ENCODE measurements at regions not wholly inside any gene's neighbourhood (a gene's known extent, or its start where the extent isn't known, plus 50 kb on each side); places are given as distances from the start of the nearest gene placed in this dataset.

DNA sequence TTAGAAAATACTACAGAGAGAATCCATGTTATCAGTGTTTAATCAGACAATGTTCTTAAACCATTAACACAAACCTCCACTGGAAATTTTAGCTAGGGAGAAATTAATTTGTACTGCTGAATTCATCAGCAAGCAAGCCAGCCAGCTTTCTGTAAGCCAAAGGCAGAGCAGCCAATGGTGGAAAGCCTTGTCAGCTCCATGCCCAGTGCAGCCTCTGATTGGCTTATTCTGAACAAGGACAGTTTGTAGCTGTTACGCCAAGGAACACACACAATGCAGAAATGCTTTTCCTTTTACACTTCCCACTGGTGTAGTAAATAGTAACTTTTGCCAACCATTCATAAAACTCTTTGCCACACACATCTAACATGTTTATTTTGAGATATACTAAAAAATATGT lies 265.0 kb downstream of the TENT5A start:
- H3K4me3 ChIP-seq: no peak overlapping the region
- no peak overlapping the region for H3K27ac ChIP-seq

DNA sequence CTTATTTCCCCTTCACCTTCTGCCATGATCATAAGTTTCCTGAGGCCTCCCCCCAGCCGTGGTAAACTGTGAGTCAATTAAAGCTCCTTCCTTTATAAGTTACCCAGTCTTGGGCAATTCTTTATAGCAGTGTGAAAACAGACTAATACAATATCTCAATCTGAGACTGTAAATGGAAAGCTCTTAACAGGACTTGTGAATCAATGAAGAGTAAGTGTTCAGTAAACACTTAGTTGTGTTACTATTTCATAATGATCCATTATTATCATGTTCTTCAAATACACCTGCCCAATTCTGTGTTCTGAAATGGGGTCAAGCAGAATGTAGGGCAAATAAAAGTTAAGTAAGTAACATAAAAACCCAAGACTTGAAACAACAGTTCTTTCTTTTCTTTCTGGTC lies 266.2 kb downstream of the TENT5A start:
- no peak overlapping the region for H3K27ac ChIP-seq
- no peak overlapping the region for H3K4me3 ChIP-seq

DNA sequence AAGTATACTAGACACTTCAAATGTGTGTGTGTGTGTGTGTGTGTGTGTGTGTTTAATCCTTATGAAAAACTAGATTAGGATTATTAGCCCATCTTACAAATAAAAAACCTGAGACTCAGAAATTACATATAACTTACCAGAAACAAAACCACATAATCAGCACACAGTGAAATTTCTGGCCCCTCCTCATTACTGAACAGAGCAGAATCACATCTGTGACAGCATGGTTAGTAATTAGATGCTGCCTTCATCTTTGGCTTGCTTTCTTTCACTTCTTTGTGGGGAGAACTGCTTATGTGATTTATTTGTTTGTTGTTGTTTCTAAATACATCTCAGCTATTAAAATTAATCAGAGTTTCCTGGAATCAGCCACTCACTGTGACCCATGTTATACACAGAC lies 267.1 kb downstream of the TENT5A start:
- H3K27ac ChIP-seq: no peak overlapping the region
- no peak overlapping the region for H3K4me3 ChIP-seq

DNA sequence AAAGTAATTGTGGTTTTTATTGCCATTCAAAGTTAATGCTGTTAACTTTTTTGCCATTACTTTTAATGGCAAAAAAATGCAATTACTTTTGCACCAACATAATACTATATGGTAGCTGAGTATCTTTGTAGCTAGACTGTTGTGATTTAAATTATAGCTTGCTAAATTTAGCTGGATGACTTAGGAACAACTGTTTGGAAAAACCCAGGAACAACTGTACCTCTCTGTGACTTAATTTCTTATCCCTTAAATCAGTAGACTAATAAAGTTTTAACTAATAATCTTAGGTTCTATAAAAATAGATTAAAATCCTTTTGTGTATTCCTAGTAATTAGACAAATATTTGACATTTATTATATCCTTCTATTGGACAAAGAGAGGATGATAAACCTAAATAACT lies 268.2 kb downstream of the TENT5A start:
- H3K27ac ChIP-seq: no peak overlapping the region
- no peak overlapping the region for H3K4me3 ChIP-seq

DNA sequence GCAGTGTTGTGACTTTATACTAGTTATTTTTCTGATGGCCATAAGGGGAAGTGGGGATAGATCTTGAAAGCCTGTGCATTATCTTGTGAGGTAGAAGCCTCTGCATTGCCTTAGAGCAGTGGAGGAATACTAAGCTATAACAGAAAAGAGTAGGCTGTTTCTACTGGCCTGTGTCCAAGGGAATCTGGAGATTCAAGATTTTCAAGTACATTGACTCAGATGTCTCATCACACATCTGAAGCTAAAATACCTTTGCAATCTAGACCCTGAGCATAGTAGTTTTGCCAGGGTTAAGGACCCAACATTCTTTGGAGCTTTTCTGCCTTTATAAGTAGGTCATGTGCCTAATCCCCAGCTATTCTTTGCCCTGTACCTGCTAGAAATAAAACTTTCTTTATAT lies 272.3 kb downstream of the TENT5A start:
- H3K4me3 ChIP-seq: no peak overlapping the region
- no peak overlapping the region for H3K27ac ChIP-seq

DNA sequence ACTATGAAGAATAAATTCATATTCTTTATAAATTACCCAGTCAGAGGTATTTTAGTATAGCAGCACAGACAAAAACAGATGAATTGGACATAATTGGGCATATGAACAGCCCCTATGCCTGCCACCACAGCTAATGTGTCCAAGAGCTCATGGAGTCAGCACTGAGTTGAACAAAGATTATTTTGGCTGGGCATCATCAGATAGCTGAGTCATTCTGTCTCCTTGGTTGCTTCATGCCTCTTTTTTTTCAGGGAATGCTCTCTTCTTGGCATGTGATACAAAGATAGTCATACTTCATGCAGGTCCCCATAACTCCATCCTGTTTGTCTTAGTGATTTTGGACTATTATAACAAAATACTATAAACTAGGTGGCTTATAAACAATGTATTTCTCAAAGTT lies 275.6 kb downstream of the TENT5A start:
- no peak overlapping the region for H3K4me3 ChIP-seq

DNA sequence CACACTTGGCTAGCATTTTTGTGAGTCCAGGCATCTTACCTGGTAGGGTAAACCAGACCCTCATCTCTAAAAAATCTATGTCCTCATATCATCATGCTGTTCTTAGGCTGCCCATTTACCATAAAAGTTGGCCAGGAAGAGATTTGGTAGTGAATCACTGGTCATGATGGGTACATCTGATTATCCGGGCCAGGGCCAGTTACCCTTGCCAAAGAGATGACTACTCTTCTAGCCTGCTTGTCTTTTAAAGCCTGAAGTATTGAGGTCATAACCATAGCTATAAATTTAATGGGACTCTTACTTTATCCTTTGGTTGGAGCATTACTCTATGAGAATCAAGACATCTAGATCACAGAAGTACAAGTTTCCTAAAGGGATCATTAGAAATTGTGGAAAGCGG lies 276.8 kb downstream of the TENT5A start:
- Histone ChIP-seq H3K4me3 (no peak overlapping the region), H3K27ac (no peak overlapping the region)

More for the DNA sequence above, 275.6 kb downstream of the TENT5A start:
- H3K27ac ChIP-seq: no peak overlapping the region

DNA sequence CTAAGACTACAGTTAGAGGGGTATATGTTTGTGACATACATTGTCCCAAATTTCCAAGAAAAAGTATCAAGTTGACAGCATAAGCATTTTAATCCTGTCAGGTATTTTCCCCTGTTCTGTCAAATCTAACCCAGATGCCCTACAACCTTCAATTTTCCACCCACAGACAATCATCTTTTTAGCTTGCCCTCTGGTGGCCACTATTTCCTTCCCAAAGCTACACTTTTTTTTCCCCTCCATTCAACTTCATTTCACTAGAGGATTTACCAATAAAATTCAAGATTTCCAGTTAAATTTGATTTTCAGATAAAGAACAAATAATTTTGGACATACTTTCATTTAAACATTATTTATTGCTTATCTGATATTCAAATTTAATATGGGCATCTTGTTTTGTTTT lies 286.6 kb downstream of the TENT5A start:
- Histone ChIP-seq H3K27ac (no peak overlapping the region), H3K4me3 (no peak overlapping the region)

DNA sequence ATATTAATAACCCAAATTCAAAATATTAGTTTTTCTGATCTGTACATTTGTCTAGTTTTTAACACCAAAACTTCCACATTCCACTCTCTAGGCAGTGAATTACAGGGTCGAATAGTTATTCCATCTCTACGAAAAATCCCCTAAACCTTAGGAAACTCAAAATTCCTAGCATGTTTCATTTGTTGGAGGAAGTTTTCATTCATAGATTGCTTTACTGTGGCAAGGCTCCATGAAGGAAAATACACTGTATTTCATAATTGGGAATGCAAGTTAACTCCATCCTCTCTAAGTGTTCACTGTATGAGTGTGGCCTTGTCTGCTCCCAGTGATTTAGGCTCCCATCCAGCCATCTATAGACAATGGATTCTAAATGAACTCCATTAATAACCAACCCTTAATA lies 296.1 kb downstream of the TENT5A start:
- no peak overlapping the region for H3K27ac ChIP-seq
- H3K4me3 ChIP-seq: no peak overlapping the region

DNA sequence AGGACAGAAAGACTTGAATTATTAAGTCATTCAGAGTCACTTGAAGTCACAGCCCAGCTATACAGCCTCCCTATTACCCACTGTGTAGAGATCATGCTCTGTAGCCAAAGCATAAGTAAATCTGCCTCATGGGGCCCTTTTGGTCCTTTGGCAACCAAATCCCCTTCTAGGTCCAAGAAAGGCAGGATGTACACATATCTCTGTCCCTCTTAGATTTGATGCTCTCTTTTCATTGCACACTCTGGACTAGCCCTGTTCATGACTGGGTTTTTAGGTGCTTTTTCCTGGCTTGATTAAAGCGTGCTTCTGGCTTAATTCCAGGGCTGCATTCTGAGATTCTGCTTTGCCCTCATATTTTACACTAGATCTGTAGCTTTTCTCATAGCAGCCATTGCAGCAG lies 296.8 kb downstream of the TENT5A start:
- Histone ChIP-seq H3K27ac (no peak overlapping the region), H3K4me3 (no peak overlapping the region)

DNA sequence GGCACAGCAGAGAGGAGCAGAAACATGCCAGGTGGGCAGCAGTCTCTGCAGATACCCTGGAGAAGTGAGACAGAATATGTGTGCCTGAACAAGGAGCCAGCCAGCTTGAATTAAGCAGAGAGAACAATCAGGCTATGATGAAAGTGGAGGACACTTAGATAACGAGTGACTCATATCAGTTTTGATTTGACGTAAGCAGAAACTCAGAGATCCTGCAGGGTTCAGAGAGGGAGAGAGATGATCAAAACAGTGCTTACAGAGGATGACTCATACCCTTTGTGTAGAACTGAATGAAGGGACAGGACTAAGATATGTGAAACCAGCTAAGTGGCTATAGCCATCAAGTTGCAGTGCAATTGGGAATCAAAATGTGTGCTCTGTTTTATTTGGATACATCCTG lies 300.7 kb downstream of the TENT5A start:
- H3K27ac ChIP-seq: no peak overlapping the region
- no peak overlapping the region for H3K4me3 ChIP-seq

DNA sequence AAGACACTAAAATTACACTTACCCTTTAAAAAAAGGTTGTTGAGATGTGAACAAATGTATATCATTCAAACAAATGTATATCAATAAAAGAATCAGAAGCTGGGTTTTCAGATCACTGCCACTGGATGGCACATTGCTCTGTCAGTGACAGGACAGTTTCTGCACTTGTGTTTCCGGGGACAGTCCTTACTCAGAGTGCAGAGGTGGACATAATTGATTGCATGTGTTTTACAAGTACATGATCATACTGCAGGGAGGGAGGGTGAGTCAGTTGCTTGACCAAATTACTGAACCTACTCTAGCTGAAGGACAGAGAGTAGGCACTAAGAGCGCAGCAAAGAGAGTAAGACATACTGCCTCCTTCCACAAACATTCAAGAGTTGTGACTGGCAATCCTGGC lies 302.3 kb downstream of the TENT5A start:
- Histone ChIP-seq H3K4me3 (no peak overlapping the region), H3K27ac (no peak overlapping the region)

DNA sequence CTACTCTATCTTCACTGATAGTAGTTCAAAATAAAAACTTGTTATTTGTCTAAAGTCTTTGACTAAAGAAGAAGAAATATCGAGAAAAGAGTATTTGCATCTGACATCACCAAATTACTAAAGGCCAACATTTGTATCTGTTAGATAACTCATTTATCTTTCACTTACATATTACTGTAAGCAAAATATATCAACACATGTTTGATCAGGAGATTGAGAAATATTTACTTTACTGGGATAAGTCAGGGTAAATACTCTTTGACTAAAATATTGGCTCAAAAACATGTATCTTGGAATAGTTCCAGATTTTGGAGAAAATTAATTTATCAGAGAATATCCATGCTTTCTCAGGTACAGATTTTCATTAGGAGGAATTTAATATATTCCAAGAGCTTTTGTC lies 306.0 kb downstream of the TENT5A start:
- H3K4me3 ChIP-seq: no peak overlapping the region
- H3K27ac ChIP-seq: no peak overlapping the region

DNA sequence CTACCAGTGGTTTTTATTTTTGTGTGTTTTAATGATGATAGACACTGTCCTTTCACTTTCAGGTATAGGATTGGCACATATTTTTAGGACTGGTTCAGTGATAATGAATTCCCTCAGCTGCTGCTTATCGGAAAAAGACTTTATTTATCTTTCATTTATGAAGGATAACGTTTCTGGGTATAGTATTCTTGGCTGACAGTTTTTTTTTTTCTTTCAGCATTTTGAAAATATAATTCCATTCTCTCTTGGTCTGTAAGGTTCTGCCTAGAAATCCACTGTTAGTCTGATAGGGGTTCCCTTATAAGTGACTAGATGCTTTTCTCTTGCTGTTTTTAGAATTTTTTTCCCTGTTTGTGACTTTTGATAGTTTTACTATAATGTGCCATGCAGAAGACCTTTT lies 313.1 kb downstream of the TENT5A start:
- H3K4me3 ChIP-seq: no peak overlapping the region
- no peak overlapping the region for H3K27ac ChIP-seq

DNA sequence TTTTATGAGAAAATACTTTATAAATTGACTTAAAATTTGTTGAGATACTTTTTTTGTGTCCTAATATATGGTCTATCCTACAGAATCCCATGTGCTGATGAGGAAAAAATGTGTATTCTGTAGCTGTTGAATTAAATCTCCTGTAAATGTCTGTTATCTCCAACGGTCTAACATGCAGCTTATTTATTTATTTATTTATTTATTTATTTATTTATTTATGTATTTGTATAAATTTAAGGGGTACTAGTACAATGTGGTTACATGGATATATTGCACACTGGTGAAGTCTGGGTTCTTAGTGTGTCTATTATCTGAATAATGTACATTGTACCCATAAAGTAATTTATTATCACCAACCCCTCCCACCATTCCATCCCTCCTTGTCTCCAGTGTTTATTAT lies 315.5 kb downstream of the TENT5A start:
- no peak overlapping the region for H3K4me3 ChIP-seq
- H3K27ac ChIP-seq: no peak overlapping the region

DNA sequence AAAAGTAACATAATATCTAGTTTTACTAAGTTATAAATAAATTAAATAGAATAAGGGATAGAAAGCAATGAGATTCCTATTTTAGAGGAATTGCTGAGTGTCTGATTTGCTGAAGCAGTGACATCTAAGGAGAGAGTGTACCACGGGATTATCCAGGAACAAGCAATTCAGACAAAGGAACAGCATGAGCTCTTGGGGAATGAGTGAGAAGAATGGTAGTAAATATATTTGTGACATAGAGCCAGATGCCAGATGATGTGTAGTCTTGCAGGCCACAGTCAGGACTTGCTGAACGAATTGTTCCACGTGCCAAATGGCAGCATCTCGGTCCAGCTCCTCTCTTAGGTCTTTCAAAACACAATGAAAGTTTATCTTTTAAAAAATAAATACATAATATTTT lies 339.2 kb downstream of the TENT5A start:
- Histone ChIP-seq H3K27ac (no peak overlapping the region), H3K4me3 (no peak overlapping the region)

DNA sequence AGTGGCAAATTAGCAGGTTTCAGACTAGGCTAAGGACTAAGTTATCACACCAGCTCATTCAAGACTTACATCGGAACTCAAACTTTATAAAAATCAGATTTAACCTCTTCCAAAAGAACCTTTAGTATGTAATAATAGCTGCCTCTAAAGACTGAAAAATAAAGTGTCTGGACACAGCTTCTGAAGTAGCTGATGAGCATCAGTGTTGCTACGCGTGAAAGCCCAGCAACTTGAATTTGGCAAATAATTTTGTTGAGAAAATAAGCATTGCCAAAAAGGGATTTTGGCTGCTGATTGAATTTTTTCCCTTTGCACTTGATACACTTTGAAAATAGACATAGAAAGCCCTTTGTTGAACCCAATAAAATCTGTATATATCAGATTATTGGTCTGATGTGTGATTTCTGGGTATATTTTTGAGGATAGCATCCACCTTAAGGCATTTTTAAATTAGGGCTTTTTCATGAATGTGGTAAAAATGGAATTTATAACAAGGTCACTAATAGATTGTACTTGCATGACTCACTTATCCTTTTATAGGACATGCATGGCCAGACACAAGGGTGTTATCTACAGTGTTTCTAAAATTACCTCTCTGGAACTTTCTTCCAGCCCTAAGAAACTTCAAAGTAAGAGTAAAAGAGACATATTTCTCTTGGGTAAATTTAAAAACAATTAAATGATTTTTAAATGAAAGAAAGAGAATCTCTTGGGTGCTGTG lies 350.4 kb downstream of the TENT5A start:
- Histone ChIP-seq H3K27ac (no peak overlapping the region), H3K4me3 (no peak overlapping the region)

DNA sequence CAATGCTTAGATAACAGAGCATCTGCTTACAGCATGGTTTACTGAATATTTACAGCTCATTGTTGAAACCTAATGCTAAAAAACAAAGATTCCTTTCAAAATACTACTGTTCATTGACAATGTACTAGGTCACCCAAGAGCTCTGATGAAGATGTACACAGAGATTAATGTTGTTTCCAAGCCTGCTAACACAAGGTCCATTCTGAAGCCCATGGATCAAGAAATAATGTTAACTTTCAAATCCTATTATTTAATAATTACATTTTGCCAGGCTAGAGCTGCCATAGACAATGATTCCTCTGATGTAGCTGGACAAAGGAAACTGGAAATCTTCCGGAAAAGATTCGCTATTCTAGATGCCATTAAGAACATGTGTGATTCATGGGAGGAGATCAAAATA lies 355.6 kb downstream of the TENT5A start:
- H3K27ac ChIP-seq: no peak overlapping the region
- no peak overlapping the region for H3K4me3 ChIP-seq

DNA sequence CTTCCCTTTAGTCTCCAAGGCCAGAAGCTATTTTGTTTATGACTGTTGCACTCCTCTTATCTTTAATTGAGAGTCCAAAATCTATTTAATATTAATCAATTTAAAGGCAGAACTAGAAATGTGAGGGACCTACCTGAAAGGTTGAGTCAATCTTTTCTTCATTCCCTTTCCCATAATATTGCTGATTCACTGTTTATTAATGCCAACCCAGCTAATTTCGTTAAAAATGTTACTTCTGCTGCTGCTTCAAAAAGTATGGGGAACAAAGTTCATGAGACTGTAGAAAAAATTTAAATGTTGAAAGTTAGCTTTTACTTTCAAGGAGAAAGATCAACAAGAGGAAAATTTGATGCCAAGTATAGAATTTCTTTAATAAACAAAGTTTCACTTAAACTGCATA lies 365.3 kb downstream of the TENT5A start:
- no peak overlapping the region for H3K27ac ChIP-seq

DNA sequence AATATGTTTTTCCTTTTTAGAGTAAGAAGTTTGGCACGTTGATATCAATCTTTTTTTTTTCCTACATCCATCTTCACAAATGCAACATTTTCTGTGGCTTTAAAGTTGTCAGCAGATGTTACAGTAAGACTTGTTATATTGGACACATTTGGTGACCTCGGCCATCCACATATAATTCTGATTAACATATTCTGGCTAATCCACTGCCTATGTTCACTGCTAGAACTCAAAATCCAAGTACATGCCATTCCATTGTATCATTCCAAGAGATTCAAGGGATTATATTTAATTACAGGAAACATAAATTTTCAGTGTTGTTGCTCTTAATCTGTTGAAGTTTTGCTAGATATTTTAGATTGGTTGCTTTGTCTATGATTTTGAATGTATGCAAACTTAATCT lies 367.6 kb downstream of the TENT5A start:
- no peak overlapping the region for H3K4me3 ChIP-seq
- no peak overlapping the region for H3K27ac ChIP-seq

More for the DNA sequence above, 365.3 kb downstream of the TENT5A start:
- H3K4me3 ChIP-seq: no peak overlapping the region

DNA sequence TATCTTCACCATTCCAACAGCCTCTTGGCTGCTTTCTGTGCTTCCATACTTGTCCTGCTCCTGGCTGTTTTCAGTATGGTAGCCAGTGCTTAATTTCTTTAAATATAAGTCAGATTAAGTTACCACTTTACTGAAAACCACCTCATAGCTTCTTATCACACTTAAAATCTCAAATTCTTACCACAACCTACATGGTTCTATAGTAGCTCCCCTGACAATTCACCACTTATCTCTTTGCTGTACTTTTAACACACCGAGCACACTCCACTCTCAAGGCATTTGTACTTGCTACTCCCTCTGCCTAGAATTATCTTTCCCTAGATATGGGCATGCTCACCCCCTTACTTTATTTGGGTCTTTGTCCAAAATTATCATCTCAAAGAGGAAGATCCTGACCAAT lies 369.0 kb downstream of the TENT5A start:
- no peak overlapping the region for H3K4me3 ChIP-seq

DNA sequence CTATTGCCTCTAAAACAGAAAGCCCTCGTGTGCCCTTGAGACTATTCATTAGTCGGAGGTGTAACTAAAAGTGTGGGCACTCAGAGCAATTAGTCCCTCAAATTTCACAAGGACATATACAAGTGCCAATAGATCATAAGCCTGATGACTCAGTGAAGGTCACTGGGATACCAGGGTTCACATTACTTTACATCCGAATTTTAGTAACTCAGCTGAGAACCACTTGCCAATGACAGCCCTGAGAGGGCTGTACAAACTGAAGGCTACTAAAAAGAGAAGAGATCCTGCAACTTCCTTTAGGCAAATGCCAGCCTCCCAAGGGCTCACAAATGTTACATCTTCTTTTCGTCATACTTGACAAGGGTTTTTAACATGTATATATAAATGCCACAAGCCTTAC lies 369.6 kb downstream of the TENT5A start:
- H3K27ac ChIP-seq: no peak overlapping the region
- H3K4me3 ChIP-seq: no peak overlapping the region

More for the DNA sequence above, 369.0 kb downstream of the TENT5A start:
- H3K27ac ChIP-seq: no peak overlapping the region

Measured in skin epidermis (tissue), 12 donors.